ENCODE measurements at regions not wholly inside any gene's neighbourhood (a gene's known extent, or its start where the extent isn't known, plus 50 kb on each side); places are given as distances from the start of the nearest gene placed in this dataset.
"Not testable (repeated sequence)": the region's sequence is repeated elsewhere in the genome, so short reads cannot be mapped to it uniquely, and the experiment has no call there.

- no peak for DNase-seq (ENCODE audit: low read depth in 2 of 2)
Measured at GRCh38 chr4:82247629-82248028, 126.2 kb downstream of the HNRNPD start.

GRCh38 chr4:82247171-82247570 lies 126.6 kb downstream of the HNRNPD start:
- no peak for DNase-seq (ENCODE audit: low read depth in 2 of 2)

DNA sequence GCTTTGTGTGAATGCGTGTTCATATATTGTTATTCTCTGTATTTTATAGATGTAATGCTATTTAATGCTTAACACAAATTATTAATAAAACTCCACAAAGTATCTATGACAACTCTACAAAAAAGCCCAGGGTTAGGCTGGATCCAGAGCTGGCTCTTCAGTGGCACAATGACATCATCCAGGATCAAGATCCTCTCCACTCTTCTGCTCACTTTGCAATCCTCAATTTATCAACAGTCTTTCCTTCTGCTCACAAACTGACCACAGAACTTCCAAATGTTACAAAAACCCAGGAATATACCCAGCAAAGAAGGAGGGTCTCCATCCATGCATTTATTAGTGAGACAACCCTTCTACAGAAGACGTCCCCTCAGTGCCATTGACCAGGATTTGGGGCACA lies 132.3 kb downstream of the HNRNPD start:
- DNase-seq (ENCODE audit: low read depth in 2 of 2) = no peak

DNA sequence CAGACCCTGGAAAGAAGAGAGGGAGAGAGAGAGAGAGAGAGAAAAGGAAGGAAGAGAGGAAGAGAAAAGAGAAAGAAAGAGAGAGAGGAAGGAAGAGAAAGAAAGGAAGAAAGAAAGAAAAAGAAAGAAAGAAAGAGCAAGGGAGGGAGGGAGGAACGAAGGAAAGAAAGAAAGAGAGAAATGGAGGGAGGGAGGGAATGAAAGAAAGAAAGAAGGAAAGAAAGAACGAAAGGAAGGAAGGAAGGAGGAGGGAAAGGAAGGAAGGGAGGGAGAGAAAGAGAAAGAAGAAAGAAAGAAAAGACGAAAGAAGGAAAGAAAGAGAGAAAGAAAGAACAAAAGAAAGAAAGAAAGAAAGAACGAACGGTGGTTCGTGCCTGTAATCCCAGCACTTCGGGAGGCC lies 133.4 kb downstream of the HNRNPD start:
- no peak for DNase-seq (ENCODE audit: low read depth in 2 of 2)

- not testable (repeated sequence) for DNase-seq (ENCODE audit: low read depth in 2 of 2)
Measured at GRCh38 chr4:82237142-82237541, 136.6 kb downstream of the HNRNPD start.

- no peak for DNase-seq (ENCODE audit: low read depth in 2 of 2)
Measured at GRCh38 chr4:82235346-82235745, 138.4 kb downstream of the HNRNPD start.

- no peak for DNase-seq (ENCODE audit: low read depth in 2 of 2)
Measured at GRCh38 chr4:82232891-82233290, 140.9 kb downstream of the HNRNPD start.

- no peak for DNase-seq (ENCODE audit: low read depth in 2 of 2)
Measured at GRCh38 chr4:82231806-82232205, 142.0 kb downstream of the HNRNPD start.

GRCh38 chr4:82230306-82230705 lies 143.5 kb downstream of the HNRNPD start:
- no peak for DNase-seq (ENCODE audit: low read depth in 2 of 2)

GRCh38 chr4:82225030-82225429 lies 148.8 kb downstream of the HNRNPD start:
- DNase-seq (ENCODE audit: low read depth in 2 of 2) = no peak

DNA sequence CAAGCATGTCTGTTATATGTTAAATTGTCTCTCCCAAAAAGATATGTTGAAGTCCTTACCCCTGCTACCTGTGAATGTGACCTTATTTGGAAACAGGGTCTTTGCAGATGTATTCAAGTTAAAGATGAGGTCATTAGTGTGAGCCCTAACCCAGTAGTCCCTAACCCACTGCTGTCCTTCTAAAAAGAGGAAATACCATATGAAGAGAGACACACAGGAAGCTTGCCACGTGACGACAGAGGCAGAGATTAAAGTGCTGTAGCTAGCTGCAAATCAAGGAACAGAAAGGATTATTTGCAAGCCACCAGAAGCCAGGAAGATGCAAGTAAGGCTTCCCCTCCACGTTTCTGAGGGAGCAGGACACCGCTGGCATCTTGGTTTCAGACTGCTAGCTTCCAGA lies 150.1 kb downstream of the HNRNPD start:
- DNase-seq (ENCODE audit: low read depth in 2 of 2) = no peak

- no peak for DNase-seq (ENCODE audit: low read depth in 2 of 2)
Measured at GRCh38 chr4:82219346-82219745, 154.4 kb downstream of the HNRNPD start.

DNA sequence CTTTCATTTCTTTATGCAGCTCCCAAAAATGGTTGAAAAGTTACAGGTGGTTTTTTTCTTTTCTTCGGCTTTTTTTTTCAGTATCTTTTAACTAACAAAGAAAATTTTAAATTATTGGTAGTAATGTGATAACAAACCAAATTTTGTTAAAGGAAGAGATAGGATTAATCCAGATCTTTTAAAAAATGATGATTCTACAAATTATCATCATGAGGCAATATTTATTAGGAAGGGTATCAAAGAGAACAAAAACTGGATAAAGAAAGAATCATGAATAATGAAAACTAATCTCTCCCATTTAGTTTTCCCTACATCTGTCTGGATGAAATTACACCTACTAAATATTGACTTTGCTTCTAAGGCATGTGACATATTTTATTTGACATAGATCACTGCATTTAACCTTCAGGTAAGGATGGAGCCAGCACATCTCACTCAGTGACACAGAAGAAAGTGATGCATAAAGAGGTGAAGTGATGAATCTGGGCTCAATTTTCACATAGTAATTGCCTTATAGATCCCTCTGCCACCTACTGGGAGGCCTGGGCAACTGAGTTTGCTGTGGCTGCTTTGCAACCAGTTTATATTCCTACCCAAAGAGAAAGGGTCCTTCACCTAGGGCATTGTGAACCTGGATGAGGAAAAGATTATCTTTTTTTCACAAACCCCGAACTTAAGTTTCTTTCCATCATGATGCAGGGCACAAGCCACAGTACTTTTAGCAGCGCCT lies 155.6 kb downstream of the HNRNPD start:
- no peak for DNase-seq (ENCODE audit: low read depth in 2 of 2)

GRCh38 chr4:82216219-82216618 lies 157.6 kb downstream of the HNRNPD start:
- DNase-seq (ENCODE audit: low read depth in 2 of 2) = no peak

- no peak for DNase-seq (ENCODE audit: low read depth in 2 of 2)
Measured at GRCh38 chr4:82215800-82216199, 158.0 kb downstream of the HNRNPD start.

GRCh38 chr4:82215039-82215438 lies 158.8 kb downstream of the HNRNPD start:
- DNase-seq (ENCODE audit: low read depth in 2 of 2) = no peak

GRCh38 chr4:82213485-82214417 lies 160.0 kb downstream of the HNRNPD start:
- DNase-seq (ENCODE audit: low read depth in 2 of 2) = no peak

DNA sequence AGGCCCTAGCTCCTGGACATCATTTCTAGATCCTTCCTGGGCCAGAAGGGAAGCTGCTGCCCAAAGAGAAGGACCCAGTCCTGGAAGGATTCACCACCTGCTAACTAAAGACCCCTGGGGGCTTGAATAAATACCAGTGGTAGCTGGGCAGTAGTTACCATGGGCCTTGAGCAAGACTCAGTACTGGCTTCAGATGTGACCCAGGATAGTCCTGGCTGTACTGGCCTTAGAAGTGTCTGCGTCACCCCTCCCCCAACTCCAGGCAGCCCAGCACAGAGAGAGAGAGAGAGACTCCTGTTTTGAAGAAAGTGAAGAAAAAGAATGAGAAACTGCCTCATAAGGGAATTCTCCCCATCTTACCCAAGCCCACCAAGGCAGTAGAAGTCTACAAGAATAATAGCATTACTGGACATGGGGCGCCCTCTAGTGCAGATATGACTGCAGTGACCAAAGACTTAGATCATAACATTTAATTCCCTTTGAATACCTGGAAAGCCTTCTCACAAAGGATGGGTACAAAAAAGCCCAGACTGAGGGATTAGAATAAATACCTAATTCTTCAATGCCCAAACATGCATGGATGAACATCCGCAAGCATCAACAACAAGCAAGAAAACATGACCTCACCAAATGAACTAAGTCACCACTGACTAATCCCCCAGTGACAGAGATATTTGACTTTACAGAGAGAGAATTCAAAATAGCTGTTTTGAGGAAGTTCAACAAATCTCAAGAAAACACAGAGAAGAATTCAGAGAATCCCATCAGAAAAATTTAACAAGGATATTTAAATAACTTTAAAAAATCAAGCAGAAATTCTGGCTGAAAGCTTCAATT lies 171.8 kb downstream of the HNRNPD start:
- peak; percentile 15 to 16 for DNase-seq (ENCODE audit: low read depth in 2 of 2)

DNA sequence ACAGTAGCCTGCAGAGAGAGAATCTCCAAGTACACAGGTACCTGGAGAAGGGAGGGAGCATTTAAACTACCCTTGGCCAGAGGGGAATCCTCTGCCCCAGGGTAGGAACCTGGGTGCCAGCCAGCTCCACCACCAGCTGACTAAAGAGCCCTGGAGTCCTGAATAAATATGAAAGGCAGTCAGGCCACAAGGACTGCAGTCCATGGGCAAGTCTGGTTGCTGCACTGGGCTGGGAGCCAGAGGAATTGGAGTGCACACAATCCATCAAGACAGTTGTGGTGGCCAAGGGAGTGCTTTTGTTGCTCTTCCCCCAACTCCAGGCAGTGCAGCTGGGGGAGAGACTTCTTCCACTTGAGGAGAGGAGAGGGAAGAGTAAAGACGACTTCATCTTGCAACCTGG lies 172.5 kb downstream of the HNRNPD start:
- DNase-seq (ENCODE audit: low read depth in 2 of 2) = no peak

DNA sequence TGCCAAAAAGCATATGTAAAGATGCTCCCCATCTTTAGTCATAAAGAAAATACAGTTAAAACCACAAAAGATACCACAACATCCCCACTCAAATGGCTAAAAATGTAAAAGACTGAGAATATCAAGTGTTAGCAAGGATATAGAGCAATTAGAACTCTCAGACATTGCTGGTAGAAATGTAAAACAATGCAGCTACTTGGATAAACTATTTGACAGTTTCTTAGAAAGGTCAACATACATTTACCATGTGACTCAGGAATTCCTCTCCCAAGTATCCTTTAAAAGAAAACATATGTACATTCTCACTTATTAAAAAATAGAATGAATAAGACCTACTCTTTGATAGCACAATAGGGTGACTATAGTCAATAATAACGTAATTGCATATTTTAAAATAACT lies 173.7 kb downstream of the HNRNPD start:
- no peak for DNase-seq (ENCODE audit: low read depth in 2 of 2)

DNA sequence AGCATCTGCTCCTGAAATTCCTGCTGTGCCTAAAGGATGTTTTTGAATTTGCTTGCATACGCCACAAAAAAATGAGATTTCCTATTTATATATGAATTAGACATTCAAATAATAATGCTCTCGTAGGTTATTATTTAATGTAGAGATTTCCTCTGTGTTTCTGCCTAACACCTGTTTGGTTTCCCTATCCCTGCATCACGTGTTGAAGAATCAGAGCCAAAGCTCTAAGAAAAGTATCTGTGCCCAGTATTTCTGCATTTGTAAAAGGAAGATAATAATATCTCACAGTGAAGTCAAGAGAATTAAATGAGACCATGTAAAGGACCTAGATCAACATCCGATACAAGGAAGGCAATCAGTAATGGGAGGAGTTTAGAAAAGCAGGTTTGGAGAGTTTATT lies 179.5 kb downstream of the HNRNPD start:
- DNase-seq (ENCODE audit: low read depth in 2 of 2) = no peak

DNA sequence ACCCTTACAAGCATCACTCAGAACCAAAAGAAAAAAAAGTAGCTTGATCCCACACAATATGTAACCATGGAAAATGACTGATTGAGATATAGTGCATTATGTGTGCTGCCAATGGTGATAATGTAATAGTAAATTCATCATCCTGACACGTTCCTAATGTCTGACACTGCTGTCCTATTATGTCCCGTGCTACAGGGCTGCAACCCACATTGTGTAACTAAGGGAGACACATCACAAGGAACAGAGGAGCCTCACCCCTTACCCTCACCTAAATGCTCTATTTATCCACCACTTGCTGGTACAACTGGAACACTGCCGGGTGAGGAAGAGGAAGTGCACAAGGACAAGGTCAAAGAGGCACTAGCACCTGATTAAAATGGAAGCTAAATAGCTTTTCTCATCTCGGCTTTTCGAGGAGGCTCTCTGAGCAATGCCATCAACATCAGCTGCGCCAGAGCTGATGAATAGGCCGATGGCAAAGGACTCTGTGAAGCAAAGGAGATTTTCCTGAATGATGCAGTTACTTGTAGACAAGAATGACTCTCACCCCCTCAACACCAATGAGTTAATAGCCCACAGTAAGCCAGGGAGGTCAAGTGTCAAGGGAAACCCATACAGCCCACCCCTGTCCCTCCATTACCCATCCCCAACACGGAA lies 181.6 kb downstream of the HNRNPD start:
- no peak for DNase-seq (ENCODE audit: low read depth in 2 of 2)
